NCI-H2029 treated with DMSO at 0.1 percent for 48 hours (cell line): ENCODE measurements at regions not wholly inside any gene's neighbourhood (a gene's known extent, or its start where the extent isn't known, plus 50 kb on each side); places are given as distances from the start of the nearest gene placed in this dataset.
"Not testable (repeated sequence)": the region's sequence is repeated elsewhere in the genome, so short reads cannot be mapped to it uniquely, and the experiment has no call there.

Source experiments
- DNase-seq: peaks from one replicate; lab custom pipeline; 2025; lab: John Stamatoyannopoulos, UW

DNA sequence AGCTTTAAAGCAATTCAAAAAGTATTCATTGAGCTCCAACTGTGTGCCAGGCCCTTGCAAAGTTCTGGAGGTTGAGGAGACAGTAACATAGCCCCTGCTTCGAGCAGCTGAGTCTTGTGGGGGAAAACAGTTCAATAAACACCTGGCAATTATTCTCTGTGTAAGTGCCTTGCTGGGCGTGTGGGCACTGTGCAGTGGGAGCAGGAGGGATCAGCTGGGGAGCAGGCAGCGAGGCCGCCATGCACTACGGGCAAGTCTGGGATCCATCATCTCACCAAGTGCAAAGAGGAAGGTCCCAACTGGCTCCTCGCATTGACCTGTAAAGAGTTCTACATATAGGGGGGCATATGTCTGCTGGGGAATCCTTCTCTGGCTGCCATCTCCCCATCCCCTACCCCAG lies 342.2 kb upstream of the HS6ST1 start:
- DNase-seq: no peak

DNA sequence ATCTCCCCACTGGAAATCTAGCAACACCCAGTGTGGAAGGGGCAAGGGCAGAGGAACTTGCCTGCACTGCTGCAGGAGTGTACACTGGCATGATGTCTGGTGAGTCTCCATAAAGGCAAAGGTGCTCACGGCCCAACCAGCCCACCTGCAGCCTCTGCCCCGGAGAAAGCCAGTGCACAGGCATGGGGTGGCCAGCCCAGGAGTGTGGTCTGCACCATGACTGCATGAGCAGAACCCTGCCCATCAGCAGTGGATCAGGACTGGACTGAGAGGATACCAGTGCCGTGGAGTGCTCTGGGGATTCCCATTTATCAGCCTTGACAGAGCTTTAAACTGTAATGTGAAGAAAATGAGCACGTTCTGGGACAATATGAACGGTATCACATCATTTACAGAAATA lies 342.6 kb upstream of the HS6ST1 start:
- no peak for DNase-seq

DNA sequence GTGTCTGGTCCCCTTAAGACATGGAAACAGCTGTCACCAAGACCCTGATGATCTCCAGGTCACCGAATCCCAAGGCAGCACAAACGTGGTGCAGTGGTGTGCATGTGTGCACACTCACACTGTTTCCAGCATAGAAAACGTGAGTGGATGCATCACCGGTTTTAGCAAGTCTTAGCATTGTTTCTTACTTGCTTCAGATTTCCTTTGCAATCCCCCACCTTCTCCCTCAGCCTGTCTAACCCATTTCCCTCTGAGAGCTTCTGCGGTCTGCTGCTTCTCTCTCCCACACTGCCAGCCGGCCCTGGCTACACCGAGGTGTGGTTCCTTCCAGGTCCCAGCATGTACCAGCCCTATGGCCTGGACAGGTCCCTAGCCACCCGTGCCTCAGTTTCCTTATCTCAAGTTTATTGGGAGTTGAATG lies 343.4 kb upstream of the HS6ST1 start:
- no peak for DNase-seq

DNA sequence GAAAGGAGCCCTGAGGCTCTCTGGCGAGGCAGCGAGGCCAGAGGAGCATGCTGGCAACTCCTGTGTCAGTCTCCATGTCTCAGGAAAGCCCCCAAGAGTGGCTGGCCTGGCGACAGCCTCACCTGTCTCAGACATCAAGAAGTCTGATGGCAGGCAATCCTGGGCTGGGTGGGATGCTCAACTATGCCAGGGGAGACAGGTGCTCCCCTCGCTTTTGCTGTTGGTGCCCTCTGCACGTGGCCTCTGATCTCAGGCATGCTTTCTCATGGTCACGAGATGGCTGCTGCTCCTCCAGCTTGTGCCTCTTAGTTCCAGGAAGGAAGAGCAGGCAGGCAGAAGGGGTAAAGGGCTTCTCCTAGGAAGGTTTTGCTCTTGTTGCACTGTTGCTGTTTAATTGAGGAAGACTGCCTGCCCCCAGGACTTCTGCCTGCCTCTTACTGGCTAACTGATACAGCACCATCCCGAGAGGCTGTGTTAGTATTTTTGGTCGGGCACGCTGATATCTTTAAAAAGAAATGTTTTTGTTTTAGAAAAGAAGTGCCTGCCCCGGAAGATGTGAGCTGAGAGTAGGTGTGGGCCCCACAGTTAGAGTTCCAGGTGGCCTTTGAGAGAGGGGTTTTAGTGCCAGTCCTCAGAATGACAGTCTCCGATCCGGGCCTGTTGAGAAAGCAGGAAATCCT lies 344.8 kb upstream of the HS6ST1 start:
- DNase-seq: no peak

DNA sequence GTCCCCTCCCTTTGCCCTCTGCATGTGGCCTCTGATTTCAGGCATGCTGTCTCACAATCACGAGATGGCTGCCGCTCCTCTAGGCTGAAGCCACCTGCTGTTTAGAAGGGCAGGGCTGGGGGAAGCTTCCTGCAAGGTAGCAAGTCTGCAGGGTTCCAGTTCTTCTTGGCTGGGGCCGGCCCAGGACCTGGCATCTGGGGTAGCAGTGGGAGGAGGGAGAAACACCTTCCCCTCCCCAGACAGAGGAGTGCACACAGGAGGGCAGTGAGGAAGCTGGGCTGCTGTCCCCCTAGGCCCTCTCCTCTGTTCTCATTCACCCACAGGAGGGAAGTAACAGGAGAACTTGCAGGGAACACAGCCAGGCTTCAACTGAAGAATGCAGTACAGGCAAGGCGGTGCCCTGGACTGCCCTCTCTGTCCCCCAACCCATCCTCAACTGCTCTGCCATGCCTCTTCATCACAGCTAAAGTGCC lies 345.9 kb upstream of the HS6ST1 start:
- no peak for DNase-seq

DNA sequence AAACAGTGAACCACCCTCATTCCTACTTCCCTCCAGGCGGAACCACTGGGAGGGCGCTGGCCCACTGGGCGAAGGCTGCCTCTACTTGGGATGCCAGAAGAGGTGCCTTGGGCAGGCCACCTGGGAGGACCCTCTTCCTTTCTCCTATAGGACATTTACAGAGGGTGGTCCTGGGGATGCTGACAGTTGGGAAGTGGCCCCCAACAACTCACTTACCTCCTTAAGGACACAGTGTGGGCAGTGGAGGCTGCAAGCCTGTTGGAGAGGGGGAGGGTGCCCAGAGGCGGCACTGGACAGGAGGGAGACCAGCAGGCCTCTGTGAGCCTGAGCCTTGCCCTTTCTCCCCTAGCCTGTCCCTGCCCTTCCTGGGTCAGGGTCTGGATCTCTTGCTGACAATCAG lies 346.4 kb upstream of the HS6ST1 start:
- no peak for DNase-seq

DNA sequence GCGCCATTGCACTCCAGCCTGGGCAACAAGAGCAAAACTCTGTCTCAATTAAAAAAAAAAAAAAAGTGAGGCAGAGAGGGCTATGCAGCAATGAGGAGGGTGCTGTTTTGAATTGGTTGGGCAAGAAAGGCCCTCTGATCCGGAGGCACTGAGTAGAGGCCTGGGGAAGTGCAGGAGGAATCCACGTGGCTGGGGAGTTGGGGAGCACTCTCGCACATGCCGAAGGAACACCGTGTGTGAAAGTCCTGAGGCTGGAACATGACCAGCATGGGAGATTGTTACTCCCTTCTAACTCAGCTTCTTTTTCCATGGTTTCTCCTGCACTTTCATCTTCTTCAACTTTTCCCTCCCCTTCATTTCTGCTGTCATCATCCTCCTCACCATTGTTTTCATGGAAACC lies 347.9 kb upstream of the HS6ST1 start:
- DNase-seq: no peak

DNA sequence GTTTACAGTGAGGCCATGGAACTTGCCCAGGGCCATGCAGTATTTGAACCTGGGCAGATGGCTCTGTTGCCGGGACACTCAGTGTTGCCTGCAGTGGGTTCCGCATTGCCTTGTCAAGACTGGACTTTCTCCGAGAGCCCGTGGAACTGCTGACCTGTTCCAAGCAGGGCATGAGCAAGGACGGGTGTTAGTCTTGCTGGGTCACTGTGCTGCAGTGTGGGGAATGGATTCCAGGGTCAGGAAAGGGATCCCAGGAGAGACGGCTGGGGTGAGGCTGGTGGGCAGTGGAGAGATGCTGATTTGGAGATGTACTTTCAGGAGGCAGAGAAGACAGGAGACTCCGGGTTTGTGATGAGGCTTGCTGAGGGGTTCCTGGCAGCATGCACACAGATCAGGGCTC lies 348.7 kb upstream of the HS6ST1 start:
- no peak for DNase-seq

DNA sequence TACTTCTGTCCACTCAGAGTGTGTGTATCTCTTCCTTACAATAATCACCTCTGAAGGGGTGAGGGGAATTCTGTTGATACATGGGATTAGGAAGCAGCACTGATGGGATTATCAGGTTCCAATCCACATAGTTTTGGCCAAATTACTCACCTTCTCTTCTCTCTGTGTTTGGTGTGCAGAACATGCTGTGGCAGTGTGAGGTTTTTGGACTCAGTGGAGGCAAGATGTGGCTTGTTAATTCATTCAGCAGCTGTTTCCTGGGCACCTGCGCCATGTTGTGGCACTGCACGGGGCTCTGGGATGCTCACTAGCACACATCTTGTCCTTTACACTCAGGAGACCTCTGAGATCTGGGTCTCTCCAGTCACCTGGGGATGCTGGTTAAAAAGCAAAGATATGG lies 350.3 kb upstream of the HS6ST1 start:
- DNase-seq: no peak

DNA sequence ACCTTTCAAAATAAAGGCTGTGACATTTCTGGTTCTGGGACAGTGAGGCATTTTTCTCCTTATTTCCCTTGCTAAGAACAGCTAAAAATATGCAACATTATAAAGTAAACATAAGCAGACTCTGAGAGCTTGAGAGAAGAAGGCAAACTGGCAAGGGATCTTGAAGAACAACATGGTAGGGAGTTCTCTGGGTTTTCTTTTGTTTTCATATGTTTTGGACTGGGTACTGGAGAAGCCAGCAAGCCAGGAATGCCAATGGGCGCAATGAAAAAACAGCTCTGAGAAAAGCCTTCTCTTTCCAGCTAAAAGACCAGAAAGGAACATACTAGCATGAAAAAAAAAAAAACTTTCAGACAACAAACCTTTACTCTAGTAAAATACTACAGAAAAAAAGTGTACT lies 351.4 kb upstream of the HS6ST1 start:
- no peak for DNase-seq

DNA sequence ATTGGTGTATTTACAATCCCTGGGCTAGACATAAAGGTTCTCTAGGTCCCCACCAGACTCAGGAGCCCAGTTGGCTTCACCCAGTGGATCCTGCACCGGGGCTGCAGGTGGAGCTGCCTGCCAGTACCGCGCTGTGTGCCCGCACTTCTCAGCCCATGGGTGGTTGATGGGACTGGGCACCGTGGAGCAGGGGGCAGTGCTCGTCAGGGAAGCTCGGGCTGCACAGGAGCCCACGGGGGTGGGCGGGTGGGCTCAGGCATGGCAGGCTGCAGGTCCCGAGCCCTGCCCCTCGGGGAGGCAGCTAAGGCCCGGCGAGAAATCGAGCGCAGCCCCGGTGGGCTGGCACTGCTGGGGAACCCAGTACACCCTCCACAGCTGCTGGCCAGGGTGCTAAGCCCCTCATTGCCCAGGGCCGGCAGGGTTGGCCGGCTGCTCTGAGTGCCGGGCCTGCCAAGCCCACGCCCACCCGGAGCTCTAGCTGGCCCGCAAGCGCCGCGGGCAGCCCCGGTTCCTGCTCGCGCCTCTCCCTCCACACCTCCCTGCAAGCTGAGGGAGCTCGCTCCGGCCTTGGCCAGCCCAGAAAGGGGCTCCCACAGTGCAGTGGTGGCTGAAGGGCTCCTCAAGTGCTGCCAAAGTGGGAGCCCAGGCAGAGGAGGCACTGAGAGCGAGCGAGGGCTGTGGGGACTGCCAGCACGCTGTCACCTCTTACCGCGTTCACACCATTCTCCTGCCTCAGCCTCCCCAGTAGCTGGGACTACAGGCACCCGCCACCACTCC lies 353.5 kb upstream of the HS6ST1 start:
- DNase-seq: not testable (repeated sequence)

DNA sequence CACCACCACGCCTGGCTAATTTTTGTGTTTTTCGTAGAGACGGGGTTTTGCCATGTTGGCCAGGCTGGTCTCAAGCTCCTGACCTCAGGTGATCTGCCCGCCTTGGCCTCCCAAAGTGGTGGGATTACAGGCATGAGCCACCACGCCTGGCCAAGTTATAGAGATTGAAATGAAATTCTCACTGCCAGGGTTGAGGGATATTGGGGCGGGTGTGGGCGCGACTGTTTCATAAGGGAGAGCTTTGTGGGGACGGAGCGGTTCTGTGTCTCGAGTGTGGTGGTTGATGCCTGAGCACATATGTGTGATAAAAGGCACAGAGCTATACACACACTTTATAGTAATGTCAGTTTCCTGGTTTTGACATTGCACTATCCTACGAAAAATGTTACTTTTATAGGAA lies 361.0 kb upstream of the HS6ST1 start:
- DNase-seq: not testable (repeated sequence)

DNA sequence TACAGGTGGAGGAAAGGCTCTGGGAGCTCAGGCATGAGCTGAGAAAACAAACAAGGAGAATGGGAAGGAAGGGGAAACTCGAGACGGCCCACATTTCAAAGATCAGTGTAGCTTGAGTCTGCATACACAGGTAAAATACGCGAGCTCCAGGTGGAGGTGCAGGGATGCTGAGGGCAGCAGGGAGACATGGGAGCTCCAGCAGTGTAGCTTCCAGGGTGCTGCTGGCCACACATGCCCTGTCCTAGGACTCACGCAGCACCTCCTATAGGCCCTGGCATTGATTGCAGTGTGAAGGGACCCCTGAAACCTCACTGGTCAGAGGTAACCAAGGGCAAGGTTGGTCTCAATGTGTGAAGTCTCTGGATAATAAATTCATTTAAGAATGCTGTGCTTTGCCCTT lies 362.8 kb upstream of the HS6ST1 start:
- DNase-seq: no peak

DNA sequence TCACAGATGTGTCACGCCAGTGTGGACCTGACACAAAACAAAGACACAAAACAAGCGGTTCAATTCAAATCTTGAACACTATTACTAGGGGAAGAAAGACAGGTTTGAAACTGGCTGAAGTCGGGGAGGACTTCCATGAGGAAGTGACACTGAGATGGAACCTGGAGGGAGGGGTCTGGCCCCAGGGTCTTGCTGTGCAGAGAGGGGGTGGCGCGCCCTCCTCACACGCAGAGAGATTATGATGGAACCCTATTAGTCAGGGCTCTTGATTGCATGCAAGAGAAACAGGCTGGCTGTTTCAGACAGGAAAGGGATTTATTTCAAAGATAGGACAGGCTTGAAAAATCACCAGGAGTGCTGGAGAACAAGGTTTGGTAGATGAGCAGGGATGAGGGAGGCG lies 363.6 kb upstream of the HS6ST1 start:
- DNase-seq: no peak

DNA sequence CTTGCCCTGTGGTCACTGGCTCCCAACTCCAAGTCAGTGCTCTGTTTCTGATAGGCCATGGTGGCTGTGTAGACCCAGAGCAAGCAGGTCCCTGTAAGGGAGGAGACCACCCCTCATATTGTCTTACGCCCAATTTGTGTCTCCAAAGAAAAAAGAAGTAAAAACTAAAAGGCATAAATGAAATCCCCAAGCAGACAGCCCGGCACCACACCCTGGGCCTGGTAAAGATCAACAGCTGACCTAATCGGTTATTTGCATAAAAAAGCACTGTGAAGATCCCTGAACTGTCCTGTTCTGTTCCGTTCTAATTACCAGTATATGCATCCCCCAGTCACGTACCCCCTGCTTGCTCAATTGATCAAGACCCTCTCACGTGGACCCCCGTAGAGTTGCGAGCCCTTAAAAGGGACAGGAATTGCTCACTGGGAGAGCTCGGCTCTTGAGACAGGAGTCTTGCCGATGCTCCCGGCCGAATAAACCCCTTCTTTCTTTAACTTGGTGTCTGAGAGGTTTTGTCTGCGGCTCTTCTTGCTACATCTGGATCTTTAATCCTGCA lies 364.1 kb upstream of the HS6ST1 start:
- no peak for DNase-seq

DNA sequence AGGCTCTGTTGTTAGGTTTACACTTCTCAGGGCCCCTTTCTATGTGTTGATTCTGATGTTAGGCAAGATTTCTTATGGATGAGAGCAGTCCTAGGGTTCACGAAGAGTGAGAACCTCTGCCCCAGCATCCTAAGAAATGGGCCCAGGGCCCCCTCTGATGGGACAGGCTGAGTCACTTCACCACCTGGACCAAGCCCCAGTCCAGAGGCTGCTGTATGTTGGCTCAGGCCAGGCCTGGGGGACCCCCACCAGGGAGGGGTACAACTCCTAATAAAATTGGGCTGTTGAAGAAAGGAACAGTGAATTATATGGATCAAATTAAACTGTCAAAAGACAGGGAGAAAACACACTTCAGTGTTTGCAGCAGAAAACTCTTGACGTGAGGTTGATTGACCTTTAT lies 365.9 kb upstream of the HS6ST1 start:
- DNase-seq: no peak

DNA sequence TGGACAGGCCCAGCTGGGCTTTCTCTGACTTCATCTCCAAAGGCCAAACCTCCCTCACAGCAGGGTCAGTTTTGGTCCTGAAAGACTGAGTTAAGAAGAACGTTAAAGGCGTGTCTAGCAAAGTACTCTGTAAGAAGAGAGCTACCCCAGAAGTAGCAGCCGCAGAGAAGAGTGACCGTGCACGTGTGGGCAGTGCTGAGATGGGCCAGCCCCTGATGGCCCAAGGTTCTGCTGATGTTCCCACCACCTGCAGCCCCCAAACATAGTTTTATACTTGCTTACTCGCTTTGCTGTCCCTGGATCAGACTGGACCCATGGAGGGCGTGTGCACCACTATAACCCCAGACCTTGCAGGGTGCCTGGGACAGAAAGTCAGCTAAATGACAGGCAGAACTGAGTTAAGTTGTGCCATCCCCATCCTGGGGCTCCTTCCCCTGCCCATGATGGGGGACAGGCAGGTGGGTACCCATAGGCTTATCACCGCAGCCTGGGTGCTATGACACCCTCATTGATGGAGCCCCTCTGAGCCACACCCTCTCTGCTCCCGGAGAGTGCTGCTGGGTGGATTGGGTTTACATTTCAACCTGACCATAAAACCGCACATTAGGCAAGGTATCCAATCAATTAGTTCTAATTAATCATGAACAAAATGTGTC lies 367.3 kb upstream of the HS6ST1 start:
- no peak for DNase-seq

DNA sequence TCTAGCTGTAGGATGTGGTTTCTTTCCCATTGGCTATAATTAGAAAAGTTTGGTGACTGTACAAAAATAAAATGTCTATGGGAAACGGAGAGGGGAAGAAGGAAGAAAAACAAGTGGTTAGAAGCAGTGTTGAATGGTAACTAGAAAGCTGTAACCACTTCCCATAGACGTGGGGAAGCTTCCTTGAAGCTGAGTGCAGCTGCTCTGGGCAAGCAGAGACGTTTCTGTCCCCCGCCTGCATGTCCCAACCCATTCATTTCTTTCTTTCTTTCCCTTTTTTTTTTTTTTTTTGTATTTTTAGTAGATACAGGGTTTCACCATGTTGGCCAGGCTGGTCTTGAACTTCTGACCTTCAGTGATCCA lies 367.8 kb upstream of the HS6ST1 start:
- DNase-seq: no peak

DNA sequence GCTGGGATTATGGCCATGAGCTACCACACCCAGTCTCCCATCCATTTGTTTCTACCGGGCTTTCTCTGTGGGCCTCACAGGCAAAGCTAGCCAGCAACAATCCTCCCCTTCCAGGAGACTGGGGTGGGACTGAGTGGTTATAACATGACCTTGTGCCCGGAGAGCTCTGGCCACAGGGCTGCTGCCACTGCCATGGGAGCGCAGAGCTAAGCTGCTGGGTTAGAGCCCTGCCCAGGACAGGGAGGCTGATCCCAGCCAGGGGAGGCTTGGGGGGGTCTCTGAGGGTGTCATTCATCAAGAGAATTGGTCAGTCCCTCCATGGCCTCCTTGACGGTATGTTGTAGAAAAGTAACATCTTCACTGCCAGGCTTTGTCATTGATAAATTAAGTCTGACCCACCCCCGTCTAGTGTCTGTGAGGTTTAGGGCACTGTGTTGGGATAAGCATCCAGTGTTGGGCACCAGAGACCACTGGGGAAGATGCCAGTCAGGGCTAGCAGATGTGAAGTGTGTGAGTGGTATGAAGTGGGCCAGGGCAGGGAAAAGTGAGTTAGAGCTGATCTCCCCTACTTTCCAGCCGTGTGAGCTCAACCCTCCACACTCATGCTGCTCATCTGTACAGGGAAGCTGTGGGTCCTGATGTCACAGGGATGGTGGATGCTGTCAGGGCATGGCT lies 368.4 kb upstream of the HS6ST1 start:
- no peak for DNase-seq

DNA sequence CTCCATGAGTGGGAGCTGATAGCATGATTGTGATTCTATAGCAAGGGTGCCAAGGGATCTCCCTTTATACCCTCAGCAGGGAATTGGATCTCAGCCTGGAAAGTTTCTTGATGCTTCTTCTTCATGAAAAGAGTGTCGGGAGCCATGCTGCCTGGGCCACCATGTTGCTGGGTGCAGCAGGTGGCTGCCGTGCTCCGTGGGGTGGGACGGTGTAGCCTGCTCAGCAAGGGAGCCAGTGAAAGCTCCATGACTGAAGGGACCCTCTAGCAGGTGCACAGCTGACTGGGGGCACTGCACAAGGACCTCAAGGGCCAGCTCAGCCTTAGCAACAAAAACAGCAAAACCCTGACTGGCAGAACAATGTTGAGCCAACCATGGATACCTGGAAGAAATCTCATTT lies 368.9 kb upstream of the HS6ST1 start:
- no peak for DNase-seq

DNA sequence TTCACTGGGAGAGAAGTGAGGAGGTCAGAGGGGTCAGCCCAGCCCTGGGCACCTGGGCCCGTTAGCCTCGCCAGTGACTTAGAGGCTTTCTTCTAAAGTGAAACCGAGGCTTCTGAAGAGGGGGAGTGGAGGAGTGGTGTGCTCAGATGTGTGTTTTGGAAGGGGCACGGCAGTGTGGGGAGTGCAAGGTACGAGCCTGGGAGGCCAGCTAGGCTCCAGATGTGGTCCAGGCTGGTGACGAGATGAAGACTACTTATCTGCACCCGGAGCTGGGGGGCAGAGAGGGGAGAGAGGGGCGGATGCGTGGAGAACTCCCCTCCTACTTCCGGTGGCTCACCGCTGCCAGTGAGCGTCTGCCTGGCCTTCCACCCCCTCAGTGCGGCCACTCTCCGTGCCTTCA lies 371.3 kb upstream of the HS6ST1 start:
- DNase-seq: no peak

DNA sequence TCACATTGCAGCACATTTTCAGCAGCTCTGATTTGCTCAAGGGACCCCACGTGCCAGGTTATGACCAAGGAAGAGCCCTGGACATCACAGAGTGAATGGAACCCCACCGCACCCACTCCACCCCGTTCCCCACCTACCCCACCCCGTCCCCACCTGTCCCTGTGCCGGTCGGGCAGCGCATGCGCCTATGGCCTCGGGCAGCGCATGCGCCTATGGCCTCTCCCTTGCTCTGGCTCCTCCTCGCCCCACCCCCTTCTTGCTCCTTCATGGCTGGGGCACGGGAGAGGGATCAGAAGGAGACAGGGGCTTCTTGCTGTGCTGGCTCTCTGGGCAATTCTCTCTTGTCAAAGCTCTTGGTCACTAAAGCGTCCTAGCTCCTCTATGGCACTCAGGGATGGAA lies 371.8 kb upstream of the HS6ST1 start:
- peak; percentile 22 for DNase-seq
